Hippocampal formation (tissue), 2 donors: ENCODE measurements at regions not wholly inside any gene's neighbourhood (a gene's known extent, or its start where the extent isn't known, plus 50 kb on each side); places are given as distances from the start of the nearest gene placed in this dataset.
"Not testable (repeated sequence)": the region's sequence is repeated elsewhere in the genome, so short reads cannot be mapped to it uniquely, and the experiment has no call there.

Source experiments
- DNase-seq, 2 donors: peaks; one replicate each; lab custom pipeline; 2025; lab: John Stamatoyannopoulos, UW

DNA sequence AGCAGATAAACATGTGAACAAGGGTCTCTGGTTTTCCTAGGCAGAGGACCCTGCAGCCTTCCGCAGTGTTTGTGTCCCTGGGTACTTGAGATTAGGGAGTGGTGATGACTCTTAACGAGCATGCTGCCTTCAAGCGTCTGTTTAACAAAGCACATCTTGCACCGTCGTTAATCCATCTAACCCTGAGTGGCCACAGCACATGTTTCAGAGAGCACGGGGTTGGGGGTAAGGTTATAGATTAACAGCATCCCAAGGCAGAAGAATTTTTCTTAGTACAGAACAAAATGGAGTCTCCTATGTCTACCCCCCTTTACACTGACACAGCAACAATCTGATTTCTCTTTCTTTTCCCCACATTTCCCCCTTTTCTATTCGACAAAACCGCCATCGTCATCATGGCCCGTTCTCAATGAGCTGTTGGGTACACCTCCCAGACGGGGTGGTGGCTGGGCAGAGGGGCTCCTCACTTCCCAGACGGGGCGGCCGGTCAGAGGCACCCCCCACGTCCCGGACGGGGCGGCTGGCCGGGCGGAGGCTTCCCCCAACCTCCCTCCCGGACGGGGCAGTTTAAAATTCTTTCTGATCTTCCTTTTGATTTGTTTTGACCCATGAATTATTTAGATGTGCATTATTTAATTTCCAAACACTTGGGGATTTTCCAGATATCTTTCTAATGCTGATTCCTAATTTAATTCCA is 171.7 kb upstream of the RAB6C start:
- DNase-seq: not testable (repeated sequence)

DNA sequence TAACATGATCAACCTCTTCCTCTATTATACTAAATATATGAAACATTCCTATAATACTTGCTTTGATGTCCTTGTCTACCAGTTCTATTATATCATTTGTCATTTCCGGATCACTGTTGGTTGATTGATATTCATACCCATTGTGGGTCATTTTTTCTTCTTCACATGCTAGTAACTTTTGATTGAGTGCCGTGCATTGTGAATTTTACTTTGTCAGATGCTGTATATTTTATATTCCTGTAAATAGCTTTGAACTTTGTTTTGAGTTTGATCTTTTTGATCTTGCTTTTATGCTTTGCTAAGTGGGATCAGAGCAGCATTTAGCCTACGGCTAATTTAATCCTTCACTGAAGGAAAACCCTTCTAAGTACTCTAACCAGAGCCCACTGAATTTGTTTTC is 168.9 kb upstream of the RAB6C start:
- no peak for DNase-seq

DNA sequence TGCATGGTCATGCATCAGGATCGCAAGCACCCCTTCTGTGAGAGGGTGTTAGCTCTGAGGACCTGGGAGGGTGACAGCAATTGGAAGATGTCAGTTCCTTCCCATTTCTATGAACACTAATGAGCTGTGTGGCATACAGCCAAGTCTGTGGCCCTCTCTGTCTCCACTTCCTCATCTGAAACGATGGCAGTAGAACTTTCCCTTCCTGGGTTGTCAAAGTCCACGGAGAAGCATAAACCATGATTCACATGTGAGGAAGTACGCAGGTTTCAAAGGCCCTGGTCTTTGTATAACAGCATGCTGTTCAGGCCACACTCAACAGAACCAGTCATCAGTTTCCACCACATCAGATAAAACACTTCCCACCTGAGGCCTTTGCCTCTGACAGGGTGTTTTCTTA is 167.4 kb upstream of the RAB6C start:
- DNase-seq: peak; percentile 24 to 38

DNA sequence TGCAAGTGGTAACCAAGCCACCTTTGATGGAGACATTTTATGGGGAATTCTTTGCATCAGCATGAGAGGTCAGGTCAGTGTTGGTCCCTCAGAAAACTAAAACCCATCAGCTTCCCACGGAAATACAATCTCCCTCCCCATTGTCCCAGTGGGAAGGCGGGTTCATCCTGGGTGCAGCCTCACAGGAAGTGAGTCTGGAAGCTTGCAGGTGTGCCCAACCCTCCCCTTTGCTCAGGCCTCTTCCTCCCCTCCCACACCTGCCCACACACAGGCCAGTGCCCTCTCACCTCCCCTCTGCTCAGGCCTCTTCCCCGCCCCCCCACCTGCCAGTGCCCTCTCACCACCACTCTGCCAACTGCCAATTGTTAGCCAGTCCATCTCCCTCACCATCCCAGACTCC is 166.8 kb upstream of the RAB6C start:
- DNase-seq: no peak

DNA sequence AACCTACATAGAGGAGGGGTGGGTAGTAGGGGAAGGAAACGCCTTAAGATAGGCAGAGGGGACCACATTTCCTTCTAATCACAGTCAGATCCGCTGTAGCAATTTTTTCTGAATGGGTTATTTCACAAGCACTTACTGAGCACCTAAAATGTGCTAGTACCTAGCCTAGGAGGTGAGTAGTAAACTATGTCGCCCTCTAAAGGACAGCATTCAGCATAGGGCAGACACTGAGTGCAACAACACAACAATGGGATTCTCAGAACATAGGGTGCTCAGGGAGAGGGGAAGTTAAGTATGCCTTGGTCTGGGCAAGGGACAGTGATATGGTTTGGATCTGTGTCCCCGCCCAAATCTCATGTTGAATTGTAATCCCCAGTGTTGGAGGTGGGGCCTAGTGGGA is 166.1 kb upstream of the RAB6C start:
- no peak for DNase-seq

DNA sequence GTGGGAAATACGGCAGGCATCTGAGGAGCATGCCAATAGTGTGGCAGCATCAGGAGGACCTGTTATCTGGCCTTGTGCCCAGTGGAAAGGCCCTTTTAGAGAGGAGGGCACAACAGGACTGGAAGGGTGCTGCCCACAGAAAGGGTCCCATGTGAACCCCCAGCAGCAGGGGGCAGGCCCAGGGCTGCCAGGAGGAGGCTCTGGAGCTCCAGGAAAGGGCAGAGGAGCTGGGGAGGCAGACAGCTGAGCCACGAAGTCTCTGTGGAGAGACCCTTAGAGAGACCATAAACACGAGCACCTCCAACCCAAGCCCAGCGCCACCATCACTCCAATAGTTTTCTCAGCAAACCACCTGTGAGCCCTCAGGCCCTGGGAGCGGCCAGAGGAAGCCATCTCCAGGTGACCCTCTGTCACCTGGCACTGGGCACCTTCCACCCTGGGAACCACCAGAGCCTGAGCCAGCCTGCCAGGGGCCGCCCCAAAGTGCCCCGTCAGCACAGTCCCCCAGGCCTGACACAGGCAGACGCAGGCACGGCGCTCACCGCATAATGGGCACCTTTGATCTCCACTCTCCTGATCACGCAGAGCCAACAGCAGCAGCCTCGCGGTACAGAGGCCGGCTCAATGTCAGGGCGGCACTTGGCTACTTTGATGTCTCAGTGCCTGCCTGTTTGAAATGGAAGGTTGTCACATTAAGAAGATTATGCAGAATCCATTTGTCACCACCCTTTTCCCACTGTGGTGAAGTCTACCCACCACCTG is 162.5 kb upstream of the RAB6C start:
- no peak for DNase-seq

DNA sequence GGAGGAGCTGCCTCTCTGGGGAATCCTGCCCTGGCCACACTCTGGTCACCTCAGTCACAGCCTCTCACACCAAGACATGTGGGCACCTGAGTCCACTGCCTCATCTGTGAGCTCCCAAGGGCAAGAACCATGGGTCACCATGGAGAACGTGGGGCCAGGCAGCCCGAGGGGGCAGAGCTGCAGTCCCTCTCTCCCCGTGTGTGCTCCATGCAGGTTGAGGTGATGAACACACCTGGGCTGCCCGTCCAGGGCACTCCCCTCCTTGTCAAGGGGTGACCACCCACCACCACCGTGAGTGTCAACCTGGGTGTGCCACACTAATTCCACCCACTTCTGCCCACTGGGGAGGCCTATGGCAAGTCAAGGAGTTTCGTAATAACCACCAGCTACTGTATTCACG is 159.6 kb upstream of the RAB6C start:
- no peak for DNase-seq

DNA sequence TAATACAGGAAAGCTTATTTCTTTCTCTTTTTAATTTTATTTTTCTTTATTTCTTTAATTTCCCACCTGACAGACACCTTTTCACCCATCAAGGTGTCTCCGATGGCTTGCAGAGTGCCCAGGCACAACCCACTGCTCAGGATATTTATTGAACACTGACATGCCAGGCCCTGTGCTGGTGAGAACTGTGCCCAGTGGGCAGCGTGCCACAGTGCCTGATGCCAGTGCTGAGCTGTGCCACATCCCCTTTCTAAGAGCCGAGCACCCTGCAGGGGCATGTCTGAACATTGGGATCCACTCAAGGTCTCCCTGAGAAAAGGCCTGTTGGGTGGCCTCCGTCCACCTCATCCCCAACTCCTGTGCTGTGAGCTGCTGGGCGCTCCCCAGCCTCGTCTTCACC is 158.6 kb upstream of the RAB6C start:
- no peak for DNase-seq

DNA sequence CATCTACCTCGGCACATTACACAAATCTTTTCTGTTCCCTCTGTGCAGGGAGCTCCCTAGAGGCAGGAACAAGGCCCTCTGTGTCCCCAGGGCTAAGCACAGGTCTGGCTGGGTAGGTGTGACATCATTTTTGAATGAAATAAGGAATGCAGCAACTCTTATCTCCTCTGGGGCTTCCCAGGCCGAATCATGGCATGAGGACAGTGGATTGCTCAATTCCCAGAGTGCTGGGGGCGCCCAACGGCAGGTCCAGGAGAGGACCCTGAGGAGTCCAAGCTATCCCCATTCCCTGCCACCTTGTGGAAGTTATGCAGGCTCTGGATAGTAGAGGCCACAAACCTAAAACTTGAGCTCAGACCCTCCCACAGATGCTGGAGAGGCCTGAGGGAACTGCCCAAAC is 158.0 kb upstream of the RAB6C start:
- no peak for DNase-seq

DNA sequence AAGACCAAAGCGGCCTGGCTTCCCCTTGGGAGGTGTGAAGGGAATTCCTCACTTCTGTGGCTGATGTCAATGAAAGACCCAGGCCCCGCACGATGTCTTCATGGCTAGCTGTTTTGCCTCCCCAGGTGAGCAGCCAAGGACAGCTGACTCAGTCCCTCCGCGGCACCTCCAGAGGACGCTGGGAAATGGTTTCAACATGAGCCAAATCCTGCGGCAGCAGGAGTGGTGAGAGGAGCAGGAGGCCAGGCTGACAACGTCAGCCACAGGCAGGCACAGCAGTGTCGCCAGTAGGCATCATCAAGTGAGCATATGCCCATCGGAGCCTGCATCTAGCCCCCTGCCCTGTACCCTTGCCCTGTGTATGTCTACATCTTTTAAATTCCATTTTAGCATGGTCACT is 156.4 kb upstream of the RAB6C start:
- DNase-seq: no peak

DNA sequence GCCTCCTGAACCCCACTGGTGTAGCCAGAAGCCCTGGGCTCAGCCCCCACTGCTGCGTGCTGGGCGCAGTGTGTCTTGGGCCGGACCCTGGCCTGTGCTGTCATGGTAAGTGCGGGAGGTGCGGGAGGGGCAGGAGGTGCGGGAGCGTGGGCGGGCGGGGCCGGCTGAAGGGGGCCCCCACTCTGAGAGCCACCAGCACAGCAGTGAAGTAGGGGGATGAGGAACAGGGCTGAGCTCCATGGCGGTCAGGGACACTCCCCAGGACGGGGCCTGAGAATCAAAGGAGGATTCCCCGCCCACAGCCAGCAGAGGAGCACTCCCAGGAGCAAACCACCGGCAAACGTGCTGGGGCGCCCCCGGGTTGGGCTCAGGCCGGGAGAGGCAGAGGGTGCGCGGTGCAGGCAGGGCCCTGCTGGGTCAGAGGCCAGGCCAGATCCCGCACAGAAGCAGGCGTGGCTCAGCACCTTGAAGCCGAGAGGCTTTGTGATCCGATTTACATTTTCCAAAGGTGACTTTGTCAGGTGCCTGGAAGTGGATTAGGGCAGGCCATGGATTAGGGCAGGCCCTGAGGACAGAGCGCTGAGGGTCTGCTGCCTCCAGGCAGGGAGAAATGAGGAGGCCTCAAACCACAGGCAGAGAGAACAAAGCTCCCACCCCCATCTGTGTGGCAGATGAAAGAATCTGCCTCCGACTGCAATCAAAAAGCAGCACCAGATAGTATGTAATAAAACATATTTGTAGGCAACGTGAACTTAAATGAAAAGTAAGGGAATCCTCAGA is 152.0 kb upstream of the RAB6C start:
- no peak for DNase-seq

DNA sequence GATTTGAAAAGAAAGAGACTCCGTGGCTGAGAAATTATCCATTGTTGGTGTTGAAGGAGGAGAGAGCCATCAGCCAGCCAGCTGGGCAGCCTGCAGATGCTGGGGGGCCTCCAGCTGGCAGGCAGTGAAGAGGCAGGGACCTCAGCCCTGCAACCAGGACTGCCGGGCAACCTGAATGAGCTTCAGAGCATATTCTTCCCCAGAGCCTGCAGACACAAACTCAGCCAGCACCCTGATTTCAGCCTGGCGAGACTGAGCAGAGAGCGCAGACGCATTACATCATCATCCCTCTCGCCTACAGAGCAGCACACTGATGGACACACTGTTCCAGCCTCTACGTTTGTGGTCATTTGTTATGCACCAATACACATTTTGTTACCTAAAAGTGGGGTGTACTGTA is 150.7 kb upstream of the RAB6C start:
- no peak for DNase-seq

DNA sequence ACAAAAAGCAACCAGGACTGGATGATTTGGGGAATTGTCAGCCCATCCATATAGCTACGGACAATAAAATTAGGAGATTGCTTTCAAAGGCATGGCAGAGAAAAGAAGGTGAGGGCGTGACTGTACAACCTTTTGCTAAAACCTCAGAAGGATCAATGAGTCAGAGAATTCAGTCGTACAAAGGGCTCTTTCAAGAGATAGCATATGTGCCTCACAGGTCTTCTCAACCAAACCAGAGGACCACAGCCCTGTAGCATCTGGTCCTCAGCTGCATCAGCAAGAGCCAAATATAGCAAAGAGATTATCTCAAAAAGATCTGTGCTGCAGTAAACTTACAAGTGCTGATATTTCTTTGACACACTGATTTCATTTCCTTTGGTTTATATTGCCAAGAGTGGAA is 149.9 kb upstream of the RAB6C start:
- DNase-seq: no peak

DNA sequence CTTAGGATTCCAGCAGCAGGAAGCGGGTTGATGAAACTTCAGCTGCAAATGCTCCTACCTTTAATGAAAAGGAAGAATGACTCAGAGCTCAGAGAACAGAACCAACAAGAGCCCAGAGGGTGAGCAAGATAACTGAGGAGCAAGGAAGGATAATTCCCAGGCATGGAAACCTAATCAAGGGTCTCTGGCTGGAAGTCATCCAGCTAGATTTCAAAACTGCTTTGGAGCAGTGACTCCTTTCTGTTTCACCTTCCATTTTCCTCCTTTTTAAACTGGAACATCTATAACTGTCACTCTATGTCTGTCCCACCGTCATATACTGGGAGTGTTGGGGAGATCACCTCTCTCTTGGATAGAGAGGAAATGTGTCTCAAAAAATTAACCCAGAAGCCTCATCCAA is 148.4 kb upstream of the RAB6C start:
- no peak for DNase-seq

DNA sequence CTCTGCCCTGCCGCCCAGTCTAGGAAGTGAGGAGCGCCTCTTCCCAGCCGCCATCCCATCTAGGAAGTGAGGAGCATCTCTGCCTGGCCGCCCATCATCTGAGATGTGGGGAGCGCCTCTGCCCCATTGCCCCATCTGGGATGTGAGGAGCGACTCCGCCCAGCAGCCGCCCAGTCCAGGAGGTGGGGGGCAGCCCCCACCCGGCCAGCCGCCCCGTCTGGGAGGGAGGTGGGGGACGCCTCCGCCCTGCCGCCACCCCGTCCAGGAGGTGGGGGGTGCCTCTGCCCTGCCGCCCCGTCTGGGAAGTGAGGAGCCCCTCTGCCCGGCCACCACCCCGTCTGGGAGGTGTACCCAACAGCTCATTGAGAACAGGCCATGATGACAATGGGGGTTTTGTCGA is 146.0 kb upstream of the RAB6C start:
- not testable (repeated sequence) for DNase-seq

DNA sequence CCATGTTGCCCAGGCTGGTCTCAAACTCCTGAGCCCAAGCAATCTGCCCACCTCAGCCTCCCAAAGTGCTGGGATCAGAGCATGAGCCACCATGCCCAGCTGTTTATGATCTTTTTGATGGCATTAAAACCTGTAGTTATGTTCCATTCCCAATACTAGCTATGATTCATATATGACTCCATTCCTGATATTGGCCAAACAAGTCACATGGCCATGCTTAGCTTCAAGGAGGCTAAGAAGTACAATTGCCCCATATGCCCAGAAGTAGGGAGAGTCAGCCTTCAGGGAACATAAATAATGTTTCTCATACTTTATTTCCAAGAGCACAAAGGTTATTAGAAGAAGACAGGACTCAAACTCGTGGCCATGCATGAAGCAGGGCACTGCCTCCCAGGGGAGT is 132.4 kb upstream of the RAB6C start:
- DNase-seq: no peak

DNA sequence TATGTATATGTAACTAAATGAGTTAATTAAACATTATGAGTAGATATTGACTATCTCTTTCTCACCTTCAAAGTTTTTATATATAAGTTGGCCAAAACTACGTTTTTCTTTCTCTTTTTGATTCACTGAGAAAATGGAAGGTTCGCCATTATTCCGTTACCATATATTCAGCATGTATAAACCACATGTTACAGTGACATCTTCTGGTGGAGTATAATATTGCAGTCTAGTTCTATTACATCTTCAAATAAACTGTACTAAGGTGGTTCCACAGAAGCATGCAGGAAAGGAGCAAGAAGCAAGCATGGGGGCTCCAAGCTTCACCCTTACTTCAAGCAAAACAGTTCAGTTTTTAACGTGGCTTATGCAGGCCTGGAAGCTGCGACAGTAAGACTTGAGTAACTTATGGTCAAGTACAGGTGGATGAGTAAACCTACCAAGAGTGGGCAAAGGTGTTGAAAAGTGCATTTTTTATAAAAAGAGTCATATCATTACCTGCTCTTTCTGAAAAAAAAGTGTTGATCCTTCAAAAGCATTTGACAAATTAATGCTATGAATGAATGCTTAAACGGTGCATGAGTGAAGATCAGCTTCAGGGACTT is 129.8 kb upstream of the RAB6C start:
- DNase-seq: peak in 1 of 2 donors; percentile 60

DNA sequence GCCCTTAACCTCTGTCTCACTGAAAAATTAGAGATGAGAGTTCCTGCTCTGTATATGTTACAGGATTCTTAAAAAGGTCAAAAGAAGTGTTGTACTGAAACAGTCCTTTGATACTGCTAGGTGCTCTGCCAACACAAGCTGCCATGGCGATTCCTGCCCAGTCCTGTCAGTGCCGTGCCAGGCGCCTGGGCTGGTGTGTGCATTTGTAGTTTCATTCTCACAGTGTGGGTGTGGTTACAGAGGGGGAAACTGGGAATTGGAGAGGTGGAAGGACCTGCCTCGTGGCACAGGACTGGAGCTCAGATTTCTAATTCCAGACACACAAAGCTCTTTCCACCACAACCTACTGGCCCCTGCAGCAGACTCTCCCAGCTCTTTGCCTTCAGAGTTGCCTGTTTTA is 122.3 kb upstream of the RAB6C start:
- no peak for DNase-seq

DNA sequence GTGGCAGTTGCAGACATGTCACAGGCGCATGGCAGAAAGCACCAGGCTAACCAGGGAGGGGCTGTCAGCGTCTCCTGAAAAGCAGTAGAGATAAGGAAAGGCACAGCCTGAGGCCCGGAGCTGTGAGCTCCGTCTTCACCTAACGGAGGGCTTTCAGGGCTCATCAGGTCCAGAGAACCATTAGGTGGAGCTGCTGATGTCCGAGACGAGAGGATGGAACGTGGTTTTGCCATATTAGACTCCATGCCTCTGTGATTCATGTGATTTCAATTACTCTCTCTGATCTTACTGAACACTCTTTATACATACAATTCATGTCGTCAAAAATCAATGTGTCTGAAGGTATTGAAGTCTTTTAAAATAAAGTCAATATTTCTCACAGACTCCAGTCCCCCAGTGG is 120.3 kb upstream of the RAB6C start:
- DNase-seq: no peak

DNA sequence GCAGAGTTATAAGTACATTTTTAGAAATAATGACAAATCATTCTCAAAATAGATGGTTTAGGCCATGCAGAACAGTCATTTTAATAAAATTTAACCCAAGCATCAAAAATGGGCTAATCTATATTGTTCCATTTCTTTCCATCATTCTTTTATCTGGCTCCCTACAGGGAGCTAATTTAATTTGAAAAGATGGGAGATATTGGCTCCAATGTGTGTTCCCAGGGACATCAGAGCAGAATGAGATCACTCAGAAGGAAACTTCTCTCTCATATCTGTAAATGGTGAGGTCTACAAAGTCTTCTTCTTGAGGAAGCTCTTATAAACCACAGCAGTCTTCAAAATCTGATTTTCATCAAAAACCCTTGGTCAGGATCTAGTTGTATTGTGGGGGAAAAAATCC is 119.4 kb upstream of the RAB6C start:
- no peak for DNase-seq

DNA sequence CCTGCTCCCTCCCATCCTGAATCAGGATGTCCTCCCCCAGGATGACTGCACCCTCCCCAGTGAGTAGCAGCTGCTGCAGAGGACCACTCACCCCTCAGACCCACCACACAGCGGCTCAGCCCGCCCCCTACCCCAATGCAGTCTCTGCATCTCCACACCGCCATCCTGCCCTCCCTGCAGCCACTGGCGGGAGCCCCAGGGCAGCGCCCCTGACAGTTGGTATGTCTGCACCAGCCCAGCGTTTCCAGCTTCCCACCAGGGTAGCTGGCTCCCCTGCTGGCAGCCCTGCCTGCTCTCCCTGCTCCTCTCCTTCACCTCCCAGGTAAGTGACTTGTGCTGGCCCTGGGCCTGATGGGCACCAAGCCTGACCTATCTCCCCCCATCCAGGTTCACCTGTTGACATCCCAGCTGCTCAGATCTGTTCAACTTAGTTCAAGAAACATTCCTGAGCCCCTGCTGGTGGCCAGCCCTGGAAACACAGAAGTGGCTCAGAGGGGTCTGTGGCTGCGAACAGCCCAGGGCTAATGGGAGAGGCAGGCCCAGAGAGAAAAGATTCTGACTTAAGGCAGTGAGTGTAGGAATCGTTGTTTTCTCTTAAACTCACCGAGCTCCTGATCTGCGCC is 117.7 kb upstream of the RAB6C start:
- DNase-seq: no peak

DNA sequence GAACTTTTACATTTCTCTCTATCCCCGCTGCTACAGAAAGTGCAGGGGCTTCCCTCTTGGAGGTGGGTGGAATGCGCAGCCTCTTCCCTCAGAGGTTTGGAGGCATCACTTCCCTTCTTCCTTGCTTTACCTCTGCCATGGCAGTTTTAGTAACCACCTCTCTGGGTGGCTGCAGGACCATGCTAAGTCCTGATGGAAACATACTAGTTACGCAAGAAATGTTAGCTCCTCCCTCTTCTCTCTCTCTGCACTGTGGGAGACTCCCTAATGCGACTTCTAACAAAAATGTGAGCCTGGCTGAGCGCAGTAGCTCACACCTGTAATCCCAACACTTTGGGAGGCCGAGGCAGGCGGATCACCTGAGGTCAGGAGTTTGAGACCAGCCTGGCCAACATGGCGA is 116.8 kb upstream of the RAB6C start:
- DNase-seq: no peak
